ENCODE measurements at regions not wholly inside any gene's neighbourhood (a gene's known extent, or its start where the extent isn't known, plus 50 kb on each side); places are given as distances from the start of the nearest gene placed in this dataset.

DNA sequence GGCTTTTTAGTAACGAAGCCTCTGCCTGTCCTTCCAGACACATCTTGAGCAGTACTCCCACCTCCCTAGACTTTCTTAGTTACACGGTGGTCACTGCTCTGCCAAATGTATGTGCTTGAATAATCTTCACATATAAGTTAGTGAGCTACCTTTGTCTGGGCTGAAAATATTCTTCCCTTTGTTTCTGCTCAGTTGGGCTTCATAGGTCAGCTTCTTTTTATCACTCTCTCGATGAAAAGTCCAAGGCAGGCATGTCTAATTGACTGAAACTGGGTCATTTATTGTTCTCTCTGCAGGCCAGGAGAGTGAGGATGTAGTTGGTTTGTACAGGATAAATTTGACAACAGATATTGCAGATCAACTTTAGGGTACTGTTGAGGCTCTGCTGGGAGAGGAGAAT, 636.7 kb upstream of the IGFBP3 start:
- TF ChIP-seq, protein P1, sequence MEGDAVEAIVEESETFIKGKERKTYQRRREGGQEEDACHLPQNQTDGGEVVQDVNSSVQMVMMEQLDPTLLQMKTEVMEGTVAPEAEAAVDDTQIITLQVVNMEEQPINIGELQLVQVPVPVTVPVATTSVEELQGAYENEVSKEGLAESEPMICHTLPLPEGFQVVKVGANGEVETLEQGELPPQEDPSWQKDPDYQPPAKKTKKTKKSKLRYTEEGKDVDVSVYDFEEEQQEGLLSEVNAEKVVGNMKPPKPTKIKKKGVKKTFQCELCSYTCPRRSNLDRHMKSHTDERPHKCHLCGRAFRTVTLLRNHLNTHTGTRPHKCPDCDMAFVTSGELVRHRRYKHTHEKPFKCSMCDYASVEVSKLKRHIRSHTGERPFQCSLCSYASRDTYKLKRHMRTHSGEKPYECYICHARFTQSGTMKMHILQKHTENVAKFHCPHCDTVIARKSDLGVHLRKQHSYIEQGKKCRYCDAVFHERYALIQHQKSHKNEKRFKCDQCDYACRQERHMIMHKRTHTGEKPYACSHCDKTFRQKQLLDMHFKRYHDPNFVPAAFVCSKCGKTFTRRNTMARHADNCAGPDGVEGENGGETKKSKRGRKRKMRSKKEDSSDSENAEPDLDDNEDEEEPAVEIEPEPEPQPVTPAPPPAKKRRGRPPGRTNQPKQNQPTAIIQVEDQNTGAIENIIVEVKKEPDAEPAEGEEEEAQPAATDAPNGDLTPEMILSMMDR (IDR thresholded peaks at IDR 0.05), result no peak
- TF ChIP-seq POLR2A (IDR thresholded peaks at IDR 0.05), result no peak

Data from heart left ventricle (tissue), 13 donors.